Upper lobe of left lung (tissue), 4 donors: ENCODE measurements at regions not wholly inside any gene's neighbourhood (a gene's known extent, or its start where the extent isn't known, plus 50 kb on each side); places are given as distances from the start of the nearest gene placed in this dataset.

Source experiments
- CTCF ChIP-seq, 6 experiments: fragments of 450-650 bp in 4 of 6; fragments of 200-600 bp in 2 of 6; sonication (generic) in 2 of 6; IDR thresholded peaks; one replicate each; pipeline ENCODE4 v1.5.1; 2016 to 2019; ENCODE audit warnings: antibody characterized with exemption in 6 of 6
- EP300 ChIP-seq, 4 donors: sonication (generic); formaldehyde crosslinking; IDR thresholded peaks; one replicate each; pipeline ENCODE4 v1.5.1; 2017; ENCODE audit warnings: antibody characterized with exemption in 4 of 4, control low read depth in 2 of 4
- POLR2A ChIP-seq, 4 donors: fragments of 450-650 bp; IDR thresholded peaks; one replicate each; pipeline ENCODE4 v1.5.1; 2016 to 2017; ENCODE audit warnings: antibody characterized with exemption in 4 of 4, mild to moderate bottlenecking in 2 of 4

GRCh38 chr19:27876489-27876888, 1336.5 kb downstream of the UQCRFS1 start:
- TF ChIP-seq POLR2A (IDR thresholded peaks at IDR 0.05) (no peak), CTCF (IDR thresholded peaks at IDR 0.05) (no peak), EP300 (IDR thresholded peaks at IDR 0.05) (no peak)
